DMS153 treated with DMSO at 0.1 percent for 48 hours (cell line): ENCODE measurements at regions not wholly inside any gene's neighbourhood (a gene's known extent, or its start where the extent isn't known, plus 50 kb on each side); places are given as distances from the start of the nearest gene placed in this dataset.

Source experiments
- DNase-seq: peaks from one replicate; lab custom pipeline; 2025; ENCODE audit not compliant: unreplicated experiment; lab: John Stamatoyannopoulos, UW

- DNase-seq, result no peak
Observed at GRCh38 chr4:125070861-125071260, 243.9 kb upstream of the FAT4 start.

GRCh38 chr4:125062115-125063050 lies 252.4 kb upstream of the FAT4 start:
- DNase-seq, result no peak

- no peak for DNase-seq
Observed at GRCh38 chr4:125060376-125060775, 254.4 kb upstream of the FAT4 start.

GRCh38 chr4:125049711-125050110 lies 265.0 kb upstream of the FAT4 start:
- DNase-seq, result no peak

GRCh38 chr4:125045311-125045710 lies 269.4 kb upstream of the FAT4 start:
- DNase-seq, result no peak

GRCh38 chr4:125044886-125045285 lies 269.9 kb upstream of the FAT4 start:
- DNase-seq, result no peak

- DNase-seq, result no peak
Observed at GRCh38 chr4:125043486-125043885, 271.3 kb upstream of the FAT4 start.

GRCh38 chr4:125042041-125042440 lies 272.7 kb upstream of the FAT4 start:
- no peak for DNase-seq

GRCh38 chr4:125041372-125041930 lies 273.3 kb upstream of the FAT4 start:
- no peak for DNase-seq

- no peak for DNase-seq
Observed at GRCh38 chr4:125039550-125039949, 275.2 kb upstream of the FAT4 start.

GRCh38 chr4:125022855-125023501 lies 291.8 kb upstream of the FAT4 start:
- DNase-seq, result no peak

GRCh38 chr4:125021189-125021588 lies 293.6 kb upstream of the FAT4 start:
- DNase-seq, result no peak

- DNase-seq, result no peak
Observed at GRCh38 chr4:125020089-125021034, 294.4 kb upstream of the FAT4 start.

- DNase-seq, result no peak
Observed at GRCh38 chr4:125016892-125017299, 297.9 kb upstream of the FAT4 start.

- DNase-seq, result no peak
Observed at GRCh38 chr4:125013891-125014290, 300.9 kb upstream of the FAT4 start.

- no peak for DNase-seq
Observed at GRCh38 chr4:125011646-125012045, 299.1 kb upstream of the ANKRD50 start.

- DNase-seq, result no peak
Observed at GRCh38 chr4:125010796-125011503, 298.4 kb upstream of the ANKRD50 start.

GRCh38 chr4:125008676-125009075 lies 296.1 kb upstream of the ANKRD50 start:
- no peak for DNase-seq

- no peak for DNase-seq
Observed at GRCh38 chr4:125004676-125005075, 292.1 kb upstream of the ANKRD50 start.

- DNase-seq, result no peak
Observed at GRCh38 chr4:125003840-125004239, 291.3 kb upstream of the ANKRD50 start.
